22Rv1 (cell line): ENCODE measurements at regions not wholly inside any gene's neighbourhood (a gene's known extent, or its start where the extent isn't known, plus 50 kb on each side); places are given as distances from the start of the nearest gene placed in this dataset.

Source experiments
- H3K27ac ChIP-seq: fragments of 450-650 bp; 2 replicates; pipeline ENCODE4 v1.5.1; 2017
- CTCF ChIP-seq: fragments of 450-650 bp; IDR thresholded peaks from 2 replicates; pipeline ENCODE4 v1.5.1; 2017; ENCODE audit warnings: mild to moderate bottlenecking
- ZFX ChIP-seq: fragments of 450-650 bp; IDR thresholded peaks from 2 replicates; pipeline ENCODE4 v1.6.1; 2017; ENCODE audit warnings: antibody characterized with exemption, borderline replicate concordance

DNA sequence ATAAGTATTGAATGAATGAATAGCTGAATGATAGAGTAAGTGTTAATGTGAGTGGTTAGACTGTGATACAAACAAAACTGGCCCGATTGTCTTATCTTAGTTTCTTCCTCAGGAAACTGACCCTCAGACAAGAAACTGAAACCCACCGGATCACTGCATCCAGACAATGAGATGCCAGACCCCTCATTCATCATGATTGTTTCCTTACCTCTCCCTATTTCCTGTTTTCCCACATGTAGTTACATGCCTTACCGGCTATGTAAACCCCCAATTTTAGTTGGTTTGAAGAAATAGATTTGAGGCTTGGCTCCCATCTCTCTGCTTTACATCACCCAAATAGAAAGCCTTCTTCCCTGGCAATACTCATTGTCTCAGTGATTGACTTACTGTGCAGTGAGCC is 218.9 kb upstream of the PPP1R2C start:
- TF ChIP-seq ZFX, result no peak
- TF ChIP-seq CTCF, result no peak
- H3K27ac ChIP-seq, result no peak overlapping the region

GRCh38 chrX:43000121-43000520 is 222.2 kb upstream of the PPP1R2C start:
- TF ChIP-seq ZFX (no peak), CTCF (no peak)
- no peak overlapping the region for H3K27ac ChIP-seq

DNA sequence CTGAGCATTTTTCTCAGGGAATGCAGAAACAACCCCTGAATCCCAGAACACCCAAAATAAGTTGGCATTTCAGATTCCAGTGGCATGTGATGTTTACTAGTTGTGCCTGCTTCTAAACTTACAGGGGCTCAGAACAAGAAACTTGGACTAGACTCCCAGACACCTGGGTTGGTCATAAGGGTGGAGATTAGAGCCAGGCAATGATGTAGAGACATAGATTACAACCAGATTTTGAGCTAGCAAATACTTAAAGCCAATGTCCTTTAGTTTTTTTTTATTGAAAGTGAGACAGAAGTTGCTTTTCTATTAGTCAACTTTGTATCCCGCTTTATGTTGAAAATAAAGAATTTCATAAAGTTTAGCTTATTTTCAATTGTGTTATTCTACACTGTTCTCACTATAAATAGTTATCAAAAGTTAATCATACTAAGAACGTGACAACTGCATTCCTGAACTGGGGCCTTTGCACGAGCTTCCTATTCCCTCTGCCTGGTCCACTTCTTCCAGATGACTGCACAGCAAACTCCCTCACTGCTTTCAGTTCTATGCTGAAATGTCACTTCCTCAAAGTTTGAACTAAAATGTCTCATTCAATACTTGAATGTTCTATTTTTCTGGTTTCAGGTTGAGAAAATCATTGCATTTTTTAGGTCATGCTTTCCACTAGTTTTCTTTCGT is 224.7 kb upstream of the PPP1R2C start:
- no peak for TF ChIP-seq CTCF
- TF ChIP-seq ZFX, result no peak
- H3K27ac ChIP-seq, result no peak overlapping the region

- TF ChIP-seq ZFX (no peak), CTCF (no peak)
- H3K27ac ChIP-seq, result no peak overlapping the region
These were observed 225.2 kb upstream of the PPP1R2C start for GRCh38 chrX:43003204-43003565.

DNA sequence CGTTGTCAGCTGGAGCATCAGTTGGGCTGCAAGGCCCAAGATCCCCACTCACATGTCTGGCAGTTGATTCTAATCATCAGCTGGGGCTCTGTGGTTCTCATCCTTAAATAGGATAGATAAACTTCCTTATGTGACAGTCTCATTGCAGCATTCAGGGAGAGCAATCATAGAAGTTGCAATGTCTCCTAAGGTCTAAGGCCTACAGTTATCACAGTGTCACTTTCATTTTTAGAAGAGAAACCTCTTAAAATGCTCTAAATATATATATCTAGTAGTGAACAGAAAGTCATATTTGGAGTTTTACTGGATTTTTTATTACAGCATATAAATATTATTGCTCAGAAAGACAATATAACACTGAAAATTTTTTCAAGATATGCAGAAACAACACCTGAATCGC is 226.0 kb upstream of the PPP1R2C start:
- H3K27ac ChIP-seq, result no peak overlapping the region
- TF ChIP-seq ZFX (no peak), CTCF (no peak)

- H3K27ac ChIP-seq, result no peak overlapping the region
These were observed 227.6 kb upstream of the PPP1R2C start for GRCh38 chrX:43005561-43005960.

More at GRCh38 chrX:43005561-43005960, 227.6 kb upstream of the PPP1R2C start:
- TF ChIP-seq ZFX (no peak), CTCF (no peak)
